ENCODE measurements at regions not wholly inside any gene's neighbourhood (a gene's known extent, or its start where the extent isn't known, plus 50 kb on each side); places are given as distances from the start of the nearest gene placed in this dataset.
"Not testable (repeated sequence)": the region's sequence is repeated elsewhere in the genome, so short reads cannot be mapped to it uniquely, and the experiment has no call there.

DNA sequence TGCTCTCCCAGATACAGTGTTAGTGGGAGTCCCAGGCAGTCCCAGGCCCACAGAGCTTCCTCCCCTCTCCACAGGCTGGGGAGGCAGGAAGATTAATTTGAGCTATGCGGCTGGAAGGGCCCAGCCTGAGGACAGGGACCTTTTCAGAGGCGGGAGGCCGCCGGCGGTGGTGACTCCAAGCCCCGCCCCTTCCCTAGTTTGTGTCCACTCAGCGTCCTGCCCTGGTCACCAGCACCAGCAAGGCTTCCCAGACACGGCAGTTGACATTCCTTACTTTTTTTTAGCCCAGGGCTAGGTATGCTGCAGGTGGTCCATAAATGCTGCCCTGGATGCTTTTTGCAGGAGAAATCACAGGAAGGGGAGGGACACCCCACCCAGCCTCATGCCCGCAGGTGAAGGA, 67.7 kb upstream of the LRPAP1 start:
- TF ChIP-seq Cebpa-rat (IDR thresholded peaks at IDR 0.05): no peak

DNA sequence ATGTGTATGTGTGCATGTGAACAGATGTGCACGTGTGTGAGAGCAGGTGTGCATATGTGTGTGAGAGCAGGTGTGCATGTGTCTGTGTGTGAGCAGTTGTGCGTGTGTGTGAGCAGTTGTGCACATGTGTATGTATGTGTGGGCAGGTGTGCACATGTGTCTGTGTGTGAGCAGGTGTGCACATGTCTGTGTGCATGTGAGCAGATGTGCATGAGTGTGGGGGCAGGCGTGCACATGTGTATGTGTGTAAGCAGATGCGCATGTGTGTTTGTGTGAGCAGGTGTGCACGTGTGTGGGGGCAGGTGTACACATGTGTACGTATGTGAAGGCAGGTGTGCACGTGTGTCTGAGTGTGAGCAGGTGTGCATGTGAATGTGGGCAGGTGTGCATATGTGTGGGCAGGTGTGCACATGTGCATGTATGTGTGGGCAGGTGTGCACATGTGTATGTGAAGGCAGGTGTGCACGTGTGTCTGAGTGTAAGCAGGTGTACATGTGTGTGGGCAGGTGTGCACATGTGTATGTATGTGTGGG, 66.5 kb upstream of the LRPAP1 start:
- peaks cover 0 to 9% (median 5%) of the 10 kb centered on the region in 11 experiments; a peak in 9 of 22 replicates for H3K9me3 ChIP-seq (replicated peaks in 1 of 11)
- no peaks in the 10 kb centered on the region for H3K4me1 ChIP-seq
- no peaks in the 10 kb centered on the region for H3K27me3 ChIP-seq
- no peak overlapping the region for H3K4me2 ChIP-seq
- H3K36me3 ChIP-seq: no peaks in the 10 kb centered on the region
- H3K4me3 ChIP-seq: no peak overlapping the region
- TF ChIP-seq Cebpa-rat (IDR thresholded peaks at IDR 0.05): no peak
- no peaks in the 10 kb centered on the region for H4K20me1 ChIP-seq
- H3K9ac ChIP-seq: no peak overlapping the region
- no peak overlapping the region for H3K27ac ChIP-seq

More for the DNA sequence above, 67.7 kb upstream of the LRPAP1 start:
- no peaks in the 10 kb centered on the region for H3K4me1 ChIP-seq
- H3K9me3 ChIP-seq (replicated peaks in 1 of 11): peaks cover 0 to 9% (median 5%) of the 10 kb centered on the region in 11 experiments; a peak in 9 of 22 replicates
- no peak overlapping the region for H3K4me3 ChIP-seq
- H3K4me2 ChIP-seq: no peak overlapping the region
- H3K9ac ChIP-seq: no peak overlapping the region
- H3K36me3 ChIP-seq: no peaks in the 10 kb centered on the region
- no peaks in the 10 kb centered on the region for H4K20me1 ChIP-seq
- H3K27me3 ChIP-seq: no peaks in the 10 kb centered on the region
- H3K27ac ChIP-seq: no peak overlapping the region

DNA sequence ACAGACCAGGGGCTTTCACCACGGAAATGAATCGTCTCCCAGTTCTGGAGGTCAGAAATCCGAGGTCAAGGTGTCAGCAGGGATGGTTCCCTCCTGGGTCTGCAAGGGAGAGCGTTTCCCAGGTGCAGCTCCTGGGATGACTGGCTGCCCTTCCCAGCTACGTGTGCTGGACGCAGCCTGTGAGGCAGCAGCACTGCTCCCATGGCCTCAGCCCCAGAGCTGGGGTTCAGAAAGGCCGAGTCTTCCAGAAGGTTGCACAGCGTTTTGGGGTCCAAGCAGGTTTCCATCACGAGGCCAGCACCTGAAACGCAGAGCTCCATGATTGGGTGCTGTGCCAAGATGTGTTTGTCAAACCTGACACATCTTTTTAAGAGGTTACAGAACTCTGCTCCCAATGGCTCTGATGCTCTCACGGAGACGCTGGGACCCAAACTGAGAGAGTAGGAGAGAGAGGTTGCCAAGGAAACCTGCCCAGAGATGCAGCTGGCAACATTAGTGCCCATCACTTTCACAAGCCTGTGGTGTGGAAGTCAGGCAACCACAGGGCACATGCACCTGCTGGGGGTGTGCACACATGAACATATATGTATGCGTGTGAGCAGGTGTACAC, 65.8 kb upstream of the LRPAP1 start:
- not testable (repeated sequence) for H3K9me3 ChIP-seq (replicated peaks in 1 of 11); H3K4me1 ChIP-seq; H3K27ac ChIP-seq; H4K20me1 ChIP-seq; H3K27me3 ChIP-seq; H3K4me2 ChIP-seq; H3K36me3 ChIP-seq; H3K9ac ChIP-seq; H3K4me3 ChIP-seq

DNA sequence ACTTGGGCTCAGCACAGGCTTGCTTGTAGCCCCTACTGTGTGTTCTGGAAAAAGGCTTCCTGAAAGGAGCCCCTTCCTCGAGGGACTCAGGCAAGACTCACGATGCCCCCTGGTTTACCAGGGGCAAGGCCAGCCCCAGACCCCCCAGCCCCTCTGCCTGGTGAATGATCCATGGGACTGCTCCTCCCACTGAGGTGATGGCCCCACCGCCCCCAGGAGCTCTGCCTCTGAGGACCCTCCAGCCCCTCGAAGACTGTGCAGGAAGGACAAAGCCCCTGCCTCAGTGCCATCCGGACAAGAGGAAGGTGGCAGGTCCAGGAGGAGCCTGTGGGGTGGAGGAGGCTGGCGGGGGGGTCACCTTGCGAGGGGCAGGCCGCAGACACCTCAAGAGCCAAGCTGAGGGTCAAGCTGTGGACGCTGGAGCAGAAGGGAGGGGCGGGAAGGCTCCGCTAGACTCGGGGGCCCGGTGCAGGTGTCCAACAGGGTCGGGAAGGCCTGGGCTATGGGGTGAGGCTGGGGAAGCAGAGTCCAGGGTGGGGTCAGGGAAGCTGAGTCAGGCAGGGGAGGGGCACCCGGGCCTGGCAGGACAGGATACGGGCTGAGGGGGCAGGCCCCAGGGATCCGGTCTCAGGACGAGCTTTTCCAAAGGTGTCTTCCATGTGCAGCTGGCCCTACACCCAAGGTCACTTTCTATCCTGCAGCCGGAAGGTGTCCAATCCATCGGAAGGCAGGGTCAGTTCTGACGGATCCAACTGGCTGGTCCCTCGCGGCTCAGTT, 64.9 kb upstream of the LRPAP1 start:
- not testable (repeated sequence) for H3K36me3 ChIP-seq; H3K27ac ChIP-seq; H3K27me3 ChIP-seq; H3K4me2 ChIP-seq; H3K9me3 ChIP-seq (replicated peaks in 1 of 11); H4K20me1 ChIP-seq; H3K9ac ChIP-seq; H3K4me3 ChIP-seq; H3K4me1 ChIP-seq

DNA sequence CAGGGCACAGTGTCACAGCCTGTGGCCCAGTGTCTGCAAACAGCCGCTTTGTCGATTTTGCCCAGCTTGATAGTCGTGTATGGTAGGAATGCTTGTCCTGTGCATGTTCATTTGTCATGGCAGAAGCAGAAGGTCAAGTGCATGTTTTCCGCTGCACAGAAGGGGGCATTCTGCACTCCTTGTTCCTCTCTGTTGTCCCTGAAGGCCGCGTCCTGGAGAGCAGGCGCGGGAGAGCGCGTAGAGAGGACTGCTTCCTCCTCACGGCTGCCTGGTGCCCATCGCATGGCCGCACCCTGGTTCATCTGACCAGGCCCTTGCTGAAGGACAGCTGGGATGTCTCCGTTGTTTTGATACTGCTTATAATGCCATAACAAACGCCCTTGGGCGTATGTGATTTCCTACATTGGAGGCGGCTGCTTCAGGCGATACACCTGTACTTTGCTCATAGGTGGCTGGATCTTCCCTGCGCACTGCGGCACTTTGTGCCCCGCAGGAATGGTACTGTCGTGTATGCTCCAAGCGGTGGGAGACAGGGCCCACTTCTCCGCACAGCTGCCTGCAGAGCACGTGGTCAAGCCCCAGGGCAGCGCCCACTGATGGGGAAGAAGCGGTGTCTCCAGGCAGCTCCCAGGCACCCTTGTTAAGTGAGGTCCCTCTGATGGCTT, 63.5 kb upstream of the LRPAP1 start:
- H3K4me1 ChIP-seq; H3K36me3 ChIP-seq; H3K27me3 ChIP-seq; H3K9me3 ChIP-seq (replicated peaks in 1 of 11); H3K27ac ChIP-seq; H4K20me1 ChIP-seq; H3K4me3 ChIP-seq; H3K4me2 ChIP-seq; H3K9ac ChIP-seq: not testable (repeated sequence)

DNA sequence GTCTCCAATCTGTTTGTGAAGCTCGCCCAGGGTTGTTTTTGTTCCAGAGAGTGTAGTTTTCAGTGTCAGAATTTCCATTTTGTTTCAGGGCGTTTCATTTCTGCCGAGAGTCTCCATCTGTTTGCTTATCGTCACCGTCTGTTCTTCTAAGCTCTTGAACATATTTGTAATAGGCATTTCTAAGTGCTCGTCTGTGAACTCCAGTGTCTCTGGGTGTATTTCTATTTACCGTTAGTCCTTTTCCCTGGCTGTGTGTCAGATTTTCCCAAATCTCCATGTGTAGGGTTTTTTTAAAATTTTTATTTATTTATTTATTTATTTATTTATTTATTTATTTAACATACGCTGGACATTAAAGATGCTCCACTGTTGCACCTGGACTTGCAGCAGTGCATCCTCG, 62.5 kb upstream of the LRPAP1 start:
- not testable (repeated sequence) for H3K36me3 ChIP-seq; H3K4me1 ChIP-seq; H3K9me3 ChIP-seq (replicated peaks in 1 of 11); H4K20me1 ChIP-seq; H3K27me3 ChIP-seq; H3K4me3 ChIP-seq; H3K4me2 ChIP-seq; H3K9ac ChIP-seq; H3K27ac ChIP-seq

DNA sequence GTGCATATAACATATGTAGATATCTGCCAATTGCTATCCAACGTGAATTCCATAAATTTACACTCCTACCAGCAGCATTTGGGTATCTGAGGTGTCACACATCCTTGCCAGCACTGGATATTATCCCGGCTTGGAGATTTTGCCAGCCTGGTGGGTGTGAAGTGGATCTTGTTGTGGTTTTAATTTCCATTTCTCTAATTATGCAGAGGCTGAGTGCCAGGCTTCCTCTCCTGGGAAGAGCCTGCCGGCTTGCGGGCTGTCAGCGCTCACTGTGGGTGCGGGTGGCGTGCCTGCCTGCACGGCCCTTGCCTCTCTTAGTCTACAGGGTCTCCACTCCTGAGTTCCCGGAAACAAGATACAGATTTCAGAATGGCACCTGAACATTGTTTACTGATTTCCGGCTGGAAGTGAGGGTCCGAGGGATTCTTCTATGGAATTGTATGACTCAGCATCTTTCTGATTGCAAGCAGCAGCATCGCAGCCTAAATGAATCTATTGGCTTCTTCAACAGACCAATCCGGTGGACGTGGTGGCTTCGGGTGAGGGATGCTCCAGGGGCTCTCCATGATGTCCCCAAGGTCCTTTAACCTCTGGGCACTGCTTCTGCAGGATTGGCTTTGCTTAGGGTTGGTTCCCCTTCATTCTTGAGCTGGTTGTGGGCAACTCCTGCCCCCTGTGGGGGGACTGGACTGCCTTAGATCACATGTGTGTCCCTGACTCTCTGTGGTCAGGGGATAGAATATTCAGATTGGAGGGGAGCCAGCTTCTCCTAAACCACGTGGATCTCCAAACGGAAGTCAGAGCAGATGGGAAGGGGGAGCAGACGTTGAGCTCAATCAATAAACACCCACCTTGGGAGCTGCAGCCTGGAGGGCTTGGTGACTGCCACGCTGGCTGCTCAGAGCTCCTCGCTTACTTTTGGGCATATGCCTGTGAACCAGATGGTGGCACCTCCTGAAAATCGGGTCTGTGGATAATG, 58.0 kb upstream of the LRPAP1 start:
- H3K27me3 ChIP-seq; H3K36me3 ChIP-seq; H3K27ac ChIP-seq; H3K9ac ChIP-seq; H3K4me1 ChIP-seq; H4K20me1 ChIP-seq; H3K4me3 ChIP-seq; H3K9me3 ChIP-seq (replicated peaks in 1 of 11): not testable (repeated sequence)
- H3K4me2 ChIP-seq: peak overlapping the region in 7 of 11 experiments; percentile 5 to 36 (median 32); a peak in 9 of 22 replicates

DNA sequence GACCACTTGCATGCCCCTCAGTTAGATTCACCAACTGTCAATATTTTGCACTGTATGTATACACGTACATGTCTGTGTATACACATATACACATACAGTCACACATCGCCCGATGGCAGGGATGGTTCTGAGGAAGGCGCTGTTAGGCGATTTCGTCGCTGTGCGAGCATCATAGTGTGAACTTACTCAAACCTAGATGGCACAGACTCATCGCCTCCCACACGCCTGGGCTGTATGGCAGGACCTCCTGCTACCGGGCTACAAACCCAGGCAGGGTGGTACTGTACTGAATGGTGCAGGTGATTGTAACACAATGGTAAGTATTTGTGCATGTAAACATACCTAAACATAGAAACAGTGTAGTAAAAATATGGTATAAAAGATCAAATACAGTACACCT, 57.2 kb upstream of the LRPAP1 start:
- H3K27ac ChIP-seq; H3K9me3 ChIP-seq (replicated peaks in 1 of 11); H3K36me3 ChIP-seq; H3K27me3 ChIP-seq; H3K9ac ChIP-seq; H4K20me1 ChIP-seq; H3K4me2 ChIP-seq; H3K4me3 ChIP-seq; H3K4me1 ChIP-seq: not testable (repeated sequence)

DNA sequence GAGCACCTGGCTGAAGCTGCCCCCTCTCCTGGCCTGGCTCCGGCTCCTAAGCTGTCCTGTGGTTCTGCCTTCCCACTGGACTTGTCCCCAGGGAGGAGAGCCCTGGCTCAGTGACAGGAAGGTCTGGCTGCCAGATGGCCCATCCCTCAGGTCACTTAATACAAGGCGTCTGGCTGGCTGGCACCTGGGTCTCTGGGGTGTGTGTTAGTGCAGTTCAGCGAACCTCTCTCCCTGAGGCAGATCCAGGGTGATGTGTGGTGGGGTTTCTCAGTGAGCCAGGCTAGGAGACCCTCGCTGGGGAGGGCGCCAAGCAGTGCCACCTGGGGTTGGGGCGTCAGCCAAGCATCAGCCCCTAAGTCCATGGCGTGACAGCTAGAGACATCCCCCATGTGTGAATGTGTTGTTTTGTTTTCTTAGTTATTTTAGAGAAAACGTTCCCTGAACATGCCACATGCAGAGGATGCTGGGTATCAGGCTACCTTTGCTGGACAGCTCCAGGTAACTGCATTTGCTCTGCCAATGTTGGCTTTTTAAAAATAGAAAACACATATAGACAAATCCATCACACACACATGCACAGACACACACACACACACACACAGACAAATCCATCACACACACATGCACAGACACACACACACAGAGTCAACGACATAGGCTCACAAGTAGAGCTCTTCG, 56.4 kb upstream of the LRPAP1 start:
- H3K27me3 ChIP-seq; H3K4me3 ChIP-seq; H3K4me2 ChIP-seq; H3K9me3 ChIP-seq (replicated peaks in 1 of 11); H3K4me1 ChIP-seq; H3K27ac ChIP-seq; H4K20me1 ChIP-seq; H3K36me3 ChIP-seq; H3K9ac ChIP-seq: not testable (repeated sequence)

DNA sequence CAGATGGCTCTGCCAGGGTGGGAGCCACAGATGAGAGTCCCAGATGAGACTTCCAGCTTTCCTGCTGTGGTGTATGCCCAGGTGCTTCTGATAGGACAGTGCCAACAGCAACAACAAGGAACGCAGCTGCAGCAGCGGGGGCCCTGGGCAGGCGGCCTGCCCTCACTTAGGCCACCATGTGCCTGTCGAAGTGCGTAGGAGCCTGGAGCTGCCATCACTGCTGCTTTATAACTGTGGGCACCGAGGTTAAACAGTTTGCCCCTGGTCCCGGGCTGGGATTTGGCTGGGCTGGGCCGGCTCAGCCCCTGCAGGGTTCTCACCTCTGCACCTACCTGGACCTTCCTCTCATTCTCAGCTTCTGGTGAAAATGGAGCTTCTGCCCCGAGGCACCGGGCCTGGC, 54.4 kb upstream of the LRPAP1 start:
- H3K4me1 ChIP-seq; H3K9me3 ChIP-seq (replicated peaks in 1 of 11); H3K4me2 ChIP-seq; H4K20me1 ChIP-seq; H3K27ac ChIP-seq; H3K27me3 ChIP-seq; H3K4me3 ChIP-seq; H3K9ac ChIP-seq; H3K36me3 ChIP-seq: not testable (repeated sequence)

DNA sequence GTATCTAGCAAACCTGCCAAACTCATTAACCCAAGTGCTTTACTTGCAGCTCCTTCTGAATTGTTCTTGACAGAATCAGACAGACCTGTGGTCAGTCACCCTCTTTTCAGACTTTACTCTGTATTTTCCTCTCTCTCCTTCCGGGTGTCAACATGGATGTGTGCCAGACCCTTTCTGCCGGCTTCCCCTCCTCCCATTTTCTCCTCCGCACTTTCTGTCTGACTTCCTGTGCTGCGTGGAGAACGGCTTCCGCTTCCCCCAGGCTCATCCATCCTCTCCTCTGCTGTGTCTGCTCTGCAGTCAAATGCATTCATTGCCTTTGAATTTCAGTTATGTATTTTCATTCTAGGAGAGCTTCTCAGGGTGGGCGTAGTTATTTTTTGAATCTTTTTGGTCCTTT, 53.3 kb upstream of the LRPAP1 start:
- H3K9me3 ChIP-seq (replicated peaks in 1 of 11); H3K9ac ChIP-seq; H3K27ac ChIP-seq; H4K20me1 ChIP-seq; H3K4me3 ChIP-seq; H3K36me3 ChIP-seq; H3K4me1 ChIP-seq; H3K27me3 ChIP-seq; H3K4me2 ChIP-seq: not testable (repeated sequence)
